Erythroblast (primary cell): ENCODE measurements at regions not wholly inside any gene's neighbourhood (a gene's known extent, or its start where the extent isn't known, plus 50 kb on each side); places are given as distances from the start of the nearest gene placed in this dataset.

Source experiments
- DNase-seq, 2 experiments: peaks; one replicate each; lab custom pipeline; 2025; lab: John Stamatoyannopoulos, UW
- GATA1 ChIP-seq: IDR thresholded peaks from 2 replicates; pipeline ENCODE4 v1.6.1; 2011; ENCODE audit warnings: low read depth, mild to moderate bottlenecking, control low read depth, low read length, moderate library complexity
- POLR2A ChIP-seq: IDR thresholded peaks from 2 replicates; pipeline ENCODE4 v1.6.1; 2011; ENCODE audit warnings: mild to moderate bottlenecking, low read length

DNA sequence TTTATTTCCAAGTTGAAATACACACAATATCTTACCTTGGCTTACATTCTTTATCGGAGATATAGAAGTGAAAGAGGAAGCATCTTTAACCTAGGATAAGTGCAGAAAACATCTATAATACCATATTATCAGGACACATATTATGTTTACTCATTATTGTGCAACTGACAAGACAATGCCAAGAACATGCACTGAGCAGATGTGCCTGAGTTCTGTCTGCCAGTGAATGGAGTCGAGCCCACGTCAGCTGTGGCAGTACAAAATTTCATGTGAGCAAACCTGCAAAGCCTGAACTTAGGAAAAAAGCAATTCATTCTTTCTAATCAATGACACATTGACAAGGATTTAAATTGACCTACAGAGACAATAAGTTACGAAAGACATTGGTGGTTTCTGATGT lies 154.4 kb downstream of the AXIN2 start:
- no peak for DNase-seq
- TF ChIP-seq POLR2A (no peak), GATA1 (no peak)

DNA sequence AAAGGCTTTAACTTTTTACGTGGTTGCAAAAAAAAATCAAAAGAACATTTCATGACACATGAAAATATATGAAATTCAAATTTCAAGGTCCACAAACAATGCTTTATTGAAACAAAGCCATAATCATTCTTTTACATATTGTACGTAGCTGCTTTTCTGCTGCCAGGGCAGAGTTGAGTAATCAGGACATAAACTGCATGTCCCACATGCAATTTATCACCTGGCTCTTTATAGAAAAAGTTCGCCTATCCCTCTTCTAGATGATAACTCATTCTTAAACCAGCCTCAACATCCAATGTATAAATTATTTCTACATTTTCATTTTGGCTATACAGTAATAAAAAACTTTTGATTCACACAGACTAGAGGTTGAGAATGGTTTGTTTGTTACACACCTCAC lies 154.9 kb downstream of the AXIN2 start:
- no peak for DNase-seq
- TF ChIP-seq POLR2A, result no peak
- no peak for TF ChIP-seq GATA1

DNA sequence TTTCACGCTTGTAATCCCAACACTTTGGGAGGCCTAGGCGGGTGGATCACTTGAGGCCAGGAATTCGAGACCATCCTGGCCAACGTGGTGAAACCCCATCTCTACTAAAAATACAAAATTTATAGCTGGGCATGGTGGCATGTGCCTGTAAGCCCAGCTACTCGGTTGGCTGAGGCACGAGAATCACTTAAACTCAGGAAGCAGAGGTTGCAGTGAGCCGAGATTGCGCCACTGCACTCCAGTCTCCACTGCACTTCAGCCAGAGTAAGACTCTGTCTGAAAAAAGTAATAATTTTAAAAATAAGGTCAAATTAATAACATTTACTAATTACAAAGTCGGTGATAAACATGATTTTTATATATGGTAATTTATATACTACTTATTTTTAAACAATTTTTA lies 155.9 kb downstream of the AXIN2 start:
- TF ChIP-seq POLR2A (no peak), GATA1 (no peak)

DNA sequence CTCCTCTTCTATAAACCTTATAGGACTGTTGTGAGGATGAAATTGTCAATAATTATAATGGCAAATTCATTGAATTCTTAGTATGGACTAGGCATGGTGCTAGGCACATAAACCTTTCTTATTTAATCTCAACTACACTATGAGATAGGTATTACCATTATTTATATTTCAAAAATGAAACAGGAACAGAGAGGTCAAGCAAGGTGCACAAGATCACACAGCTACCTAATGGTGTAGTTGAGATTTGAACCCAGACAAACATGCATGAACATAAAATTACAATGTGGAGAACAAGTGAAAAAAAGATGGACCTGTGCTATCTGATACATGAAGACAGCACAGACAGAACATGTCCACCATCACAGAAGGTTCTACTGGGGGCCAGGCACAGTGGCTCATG lies 156.7 kb downstream of the AXIN2 start:
- DNase-seq, result no peak
- TF ChIP-seq GATA1 (no peak), POLR2A (no peak)

More for the DNA sequence above, 155.9 kb downstream of the AXIN2 start:
- no peak for DNase-seq

DNA sequence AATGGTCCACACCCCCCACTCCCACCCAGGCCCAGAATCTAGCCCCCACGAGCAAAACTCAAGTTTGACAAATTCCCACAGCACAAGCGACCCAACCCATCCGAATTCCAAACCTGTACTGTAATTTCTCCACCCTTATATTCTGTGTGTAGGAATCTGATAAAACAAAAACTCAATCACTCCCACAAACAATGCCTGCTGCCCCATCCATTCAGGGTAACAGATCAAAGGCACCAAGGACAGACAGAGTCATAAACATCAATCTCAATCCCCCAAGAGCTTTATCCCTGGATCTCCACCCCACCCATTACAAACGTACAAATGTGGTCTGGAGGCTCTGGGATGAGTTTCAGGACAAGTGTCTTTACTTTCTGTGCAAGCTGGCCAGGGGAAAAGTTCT lies 157.8 kb downstream of the AXIN2 start:
- TF ChIP-seq GATA1 (no peak), POLR2A (no peak)
- DNase-seq, result no peak

DNA sequence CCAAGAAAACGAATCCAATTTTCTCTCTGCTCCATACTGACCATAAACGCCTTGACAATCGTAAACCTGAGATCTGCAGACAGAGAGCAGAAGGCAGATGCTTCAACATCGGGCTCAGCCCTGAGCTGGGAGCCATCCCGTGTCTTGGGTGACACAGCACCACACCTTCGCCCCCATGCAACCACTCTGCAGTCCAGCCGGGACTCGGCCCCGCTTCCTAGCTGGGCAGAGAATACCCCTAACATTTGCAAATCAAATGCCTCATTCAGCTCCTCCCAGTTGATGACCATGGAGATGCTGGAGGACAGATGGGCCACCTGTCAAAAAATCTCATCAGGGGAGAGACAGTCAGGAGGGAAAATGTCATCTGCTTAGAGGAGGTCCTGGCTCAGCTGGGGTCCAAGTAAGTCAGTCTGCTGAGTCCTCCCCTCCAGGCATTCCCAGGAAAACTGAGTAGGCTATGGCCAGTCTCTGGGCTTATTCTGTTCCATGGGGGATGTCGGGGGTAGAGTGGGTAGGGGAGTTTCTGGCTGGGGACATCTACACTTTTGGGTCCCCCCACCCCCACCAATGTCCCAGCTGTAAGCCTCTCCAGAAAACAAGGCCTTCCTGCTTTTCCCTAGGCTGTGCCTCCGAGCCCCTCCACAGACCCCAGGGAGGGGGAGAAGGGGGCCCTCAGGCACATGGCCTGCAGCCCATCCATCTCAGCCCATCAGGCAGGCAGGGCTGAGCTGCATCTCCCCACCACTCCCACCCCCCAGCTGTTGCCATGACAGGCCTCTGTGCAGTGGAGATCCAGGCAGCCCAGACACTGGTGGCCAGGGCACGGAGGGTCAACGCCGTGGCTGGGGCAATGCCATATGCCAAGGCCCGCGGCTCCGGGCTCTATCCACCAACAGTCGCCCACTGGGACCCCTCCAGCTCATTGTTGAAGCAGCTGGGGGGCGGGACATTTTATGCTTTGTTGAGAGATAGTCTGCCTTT lies 158.6 kb downstream of the AXIN2 start:
- TF ChIP-seq GATA1, result no peak
- no peak for TF ChIP-seq POLR2A
- DNase-seq, result no peak

DNA sequence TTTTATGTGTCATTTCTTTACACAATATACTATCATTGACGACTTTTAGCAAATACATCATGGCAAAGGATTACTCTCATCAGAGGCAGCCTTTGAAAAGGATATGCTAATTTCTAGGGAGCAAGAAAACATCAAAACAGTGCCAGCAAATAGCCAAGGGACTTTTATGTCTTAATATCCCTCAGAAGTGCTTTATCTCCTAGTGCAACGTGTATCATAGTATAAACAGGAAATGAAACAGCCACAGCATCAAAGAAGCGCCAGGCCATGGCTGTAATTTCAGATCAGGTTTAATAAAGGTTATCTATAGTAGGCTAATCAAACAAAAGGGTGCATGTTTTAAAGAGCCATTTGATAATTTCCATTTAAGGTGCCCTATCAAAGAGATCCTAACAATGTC lies 159.9 kb downstream of the AXIN2 start:
- DNase-seq, result no peak
- TF ChIP-seq POLR2A, result no peak
- no peak for TF ChIP-seq GATA1

DNA sequence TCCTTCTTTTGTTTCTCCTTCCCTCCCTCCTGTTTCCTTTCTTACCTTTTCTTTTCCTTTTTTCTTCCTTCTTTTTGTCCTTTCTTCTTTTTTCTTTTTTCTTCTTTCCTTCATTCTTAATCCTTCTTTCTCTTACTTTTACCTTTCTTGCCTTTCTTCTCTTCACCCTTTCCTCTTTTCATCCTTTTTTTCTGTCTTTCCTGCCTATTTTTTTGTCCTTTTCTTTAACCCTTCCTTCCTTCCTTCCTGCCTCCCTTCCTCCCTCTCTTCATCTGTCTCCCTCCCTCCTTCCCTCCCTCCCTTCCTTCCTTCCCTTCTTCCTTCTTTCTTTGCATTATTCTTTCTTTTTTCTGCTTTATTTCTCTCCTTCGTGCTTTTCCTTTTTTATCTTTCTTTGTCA lies 160.7 kb downstream of the AXIN2 start:
- TF ChIP-seq GATA1, result no peak
- no peak for TF ChIP-seq POLR2A
- DNase-seq, result no peak

DNA sequence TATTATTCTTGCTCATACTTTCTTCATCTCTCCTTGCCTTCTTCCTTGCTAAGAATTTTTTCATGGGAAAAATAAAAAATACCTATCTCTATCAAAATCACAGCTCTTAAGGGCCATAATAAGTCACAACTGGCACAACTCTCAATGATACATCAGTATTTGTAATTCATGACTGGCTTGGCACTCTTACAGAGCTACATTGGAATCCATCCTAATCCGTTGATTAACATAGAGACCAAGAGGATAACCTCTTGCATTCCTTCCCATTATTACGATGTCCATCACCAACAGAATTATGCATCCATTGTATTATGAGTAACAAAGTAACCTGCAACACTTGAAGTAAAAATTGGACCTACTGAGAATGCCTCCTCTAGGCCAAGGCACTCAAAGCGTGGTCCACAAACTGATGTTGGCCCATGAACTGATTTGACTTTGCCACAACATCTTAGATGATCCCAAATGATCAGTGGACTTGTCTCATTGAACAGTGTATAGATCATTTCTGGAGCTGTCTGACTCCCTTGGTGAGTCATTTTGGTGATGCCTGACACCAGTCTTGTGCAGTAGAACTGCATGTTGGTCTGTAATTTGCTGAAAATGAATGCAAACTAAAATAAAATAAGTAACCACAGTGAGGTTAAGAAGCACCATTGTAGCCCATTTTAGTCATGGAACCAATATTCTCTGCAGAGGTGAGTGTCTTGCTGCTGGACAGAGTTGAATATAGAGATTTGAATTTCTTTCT lies 163.2 kb downstream of the AXIN2 start:
- no peak for TF ChIP-seq POLR2A
- TF ChIP-seq GATA1, result no peak
- DNase-seq, result no peak

DNA sequence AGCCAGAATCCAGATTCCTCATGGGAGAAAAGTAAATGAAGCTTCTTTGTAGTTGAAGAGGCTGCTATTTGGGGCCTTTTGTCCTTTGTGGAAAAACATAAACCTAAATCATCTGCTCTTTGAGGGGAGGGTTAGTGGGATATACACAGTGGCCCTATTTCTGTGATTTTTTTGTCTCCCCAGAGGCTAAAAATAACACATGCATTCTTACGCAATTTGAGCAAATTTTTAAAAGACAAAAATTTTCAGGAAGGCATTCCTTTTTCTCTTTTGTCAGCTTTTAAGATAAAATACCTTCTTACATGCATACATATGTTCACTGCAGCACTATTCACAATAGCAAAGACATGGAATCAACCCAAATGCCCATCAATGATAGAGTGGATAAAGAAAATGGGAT lies 165.5 kb downstream of the AXIN2 start:
- no peak for TF ChIP-seq POLR2A
- no peak for DNase-seq

DNA sequence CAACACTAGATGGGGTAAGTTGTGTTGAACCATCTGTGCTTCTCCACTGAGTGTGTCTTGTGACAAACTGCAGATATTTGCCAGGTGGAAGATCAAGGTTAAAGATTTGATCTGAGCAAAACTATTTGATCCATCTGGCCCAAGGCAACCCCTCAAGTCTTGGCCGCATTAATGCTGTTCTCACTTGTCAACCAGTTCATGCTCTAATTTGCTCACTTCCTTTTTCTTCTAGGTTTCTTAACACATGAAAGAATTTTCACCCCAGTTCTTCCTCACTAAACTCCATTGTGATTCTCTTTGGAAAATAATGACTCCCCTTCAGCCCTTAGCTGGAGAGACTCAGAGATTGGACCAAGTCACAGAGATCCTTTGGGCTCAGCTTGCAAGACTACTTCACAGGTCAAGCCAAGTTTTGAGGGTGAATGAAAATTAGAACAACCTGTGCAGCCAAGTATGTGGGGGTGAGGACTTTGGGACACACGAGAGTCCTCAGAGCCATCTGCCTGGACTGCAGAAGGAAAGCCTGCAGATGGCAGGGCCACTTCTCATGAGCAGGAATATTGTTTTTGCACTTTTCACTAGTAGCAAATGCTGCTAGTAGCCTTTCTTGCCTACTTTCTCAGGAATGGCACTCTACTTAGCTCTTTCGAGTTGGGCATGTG lies 166.5 kb downstream of the AXIN2 start:
- no peak for DNase-seq
- TF ChIP-seq POLR2A, result no peak
- no peak for TF ChIP-seq GATA1

DNA sequence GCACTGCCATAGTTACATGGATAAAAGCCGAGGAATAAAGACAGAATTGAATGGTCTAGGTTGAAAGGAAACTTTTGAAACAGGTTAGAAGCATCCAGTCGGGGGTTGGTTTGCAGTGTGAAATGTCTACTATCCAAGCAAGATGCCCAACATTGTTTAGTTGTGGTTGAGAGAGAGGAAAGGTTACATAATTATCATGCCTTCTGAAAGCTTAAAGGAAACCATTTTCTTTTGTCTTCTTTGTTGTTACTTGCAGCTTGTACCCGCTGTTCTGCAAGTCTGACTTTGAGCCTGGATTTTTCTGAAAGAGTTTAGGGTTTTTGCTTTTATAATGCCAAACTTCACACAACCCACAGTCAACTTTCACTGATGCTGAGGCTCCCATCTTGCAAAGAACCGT lies 167.9 kb downstream of the AXIN2 start:
- no peak for DNase-seq
- TF ChIP-seq GATA1 (no peak), POLR2A (no peak)

DNA sequence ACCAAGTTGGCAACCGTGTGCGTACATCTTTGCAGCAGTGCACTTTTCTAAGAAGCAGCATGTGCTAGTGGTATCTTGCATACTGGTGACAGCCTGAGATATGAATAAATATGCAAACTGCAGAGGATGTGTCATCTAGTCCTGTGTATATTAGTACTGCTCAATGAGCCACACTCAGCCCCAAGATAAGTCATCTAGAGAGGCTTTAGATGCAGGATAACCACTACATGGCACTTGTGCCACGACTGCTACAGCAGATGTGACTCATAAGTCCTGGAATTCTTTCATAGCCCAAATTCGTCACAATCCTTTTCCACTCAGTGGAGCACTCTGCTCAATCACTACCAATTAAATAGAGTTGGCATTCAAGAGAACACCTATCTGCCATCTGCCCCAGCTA lies 171.5 kb downstream of the AXIN2 start:
- TF ChIP-seq GATA1, result no peak
- TF ChIP-seq POLR2A, result no peak
- no peak for DNase-seq

DNA sequence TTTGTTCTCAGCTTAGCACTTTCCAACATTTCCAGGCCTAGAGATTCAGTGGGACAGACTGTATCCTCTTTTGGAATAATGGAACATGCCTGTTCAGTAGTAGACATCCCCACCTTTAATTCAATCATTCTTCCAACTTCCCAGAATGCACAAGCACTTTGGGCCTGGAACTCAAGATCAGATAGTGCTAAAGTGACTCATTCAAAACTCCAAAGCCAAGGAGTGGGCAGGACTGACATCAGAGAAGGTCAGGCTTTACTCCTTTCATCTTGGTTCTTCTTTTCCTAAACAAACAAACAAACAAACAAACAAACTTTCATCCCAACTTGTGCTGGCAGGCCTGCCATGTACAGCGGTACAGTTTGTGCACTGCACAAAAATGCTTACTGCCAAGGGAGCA lies 172.0 kb downstream of the AXIN2 start:
- DNase-seq, result no peak
- TF ChIP-seq POLR2A (no peak), GATA1 (no peak)
